ENCODE measurements at regions not wholly inside any gene's neighbourhood (a gene's known extent, or its start where the extent isn't known, plus 50 kb on each side); places are given as distances from the start of the nearest gene placed in this dataset.

DNA sequence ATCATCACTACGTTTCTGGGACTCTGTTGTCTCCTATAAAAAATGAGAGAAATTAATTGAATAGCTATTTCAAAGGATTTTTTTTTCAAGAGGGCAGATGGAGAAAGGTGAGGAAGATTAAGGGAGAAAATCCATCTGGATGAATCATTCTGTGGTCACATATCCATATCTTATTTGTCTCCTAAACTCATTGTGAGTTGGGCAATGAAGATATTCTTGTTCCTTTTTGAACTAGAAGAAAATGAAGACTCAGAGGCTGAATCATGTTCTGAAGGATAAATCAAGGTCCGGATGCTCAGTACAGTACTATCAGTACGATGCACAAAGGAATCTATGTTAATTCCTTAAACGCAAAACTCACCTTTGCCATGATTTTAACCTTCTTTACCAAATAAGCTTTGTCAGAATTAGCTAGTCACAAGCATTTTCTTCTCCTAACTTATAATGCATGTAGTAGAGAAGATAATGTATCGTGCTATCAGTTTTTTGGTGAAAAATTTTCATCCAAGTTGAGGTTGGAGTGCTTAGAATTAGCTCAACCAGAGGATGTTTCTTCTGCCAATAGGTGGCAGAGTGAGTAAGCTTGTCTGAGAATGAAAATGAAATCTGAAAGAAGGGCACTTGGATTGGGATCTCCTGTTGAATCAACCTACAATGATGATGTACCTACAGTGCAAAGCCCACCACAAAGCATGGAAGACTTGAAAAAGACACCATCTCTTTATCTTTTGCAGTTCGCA, 446.9 kb downstream of the KIF20B start:
- TF ChIP-seq POLR2AphosphoS5 (IDR thresholded peaks at IDR 0.05; ENCODE audit: borderline replicate concordance, low read depth, low read length), result no peak
- no peak for TF ChIP-seq EZH2 (IDR thresholded peaks at IDR 0.05)
